Nephron progenitor cell (in vitro differentiated cells): ENCODE measurements at regions not wholly inside any gene's neighbourhood (a gene's known extent, or its start where the extent isn't known, plus 50 kb on each side); places are given as distances from the start of the nearest gene placed in this dataset.

Source experiments
- DNase-seq: peaks from one replicate; pipeline ENCODE4 v3.0.0; 2021
- H3K27ac Mint-ChIP-seq: 2 replicates; pipeline ENCODE4 v1.8.0; 2021; ENCODE audit warnings: mild to moderate bottlenecking, moderate library complexity, mixed read lengths
- H3K27me3 Mint-ChIP-seq: 2 replicates; pipeline ENCODE4 v1.8.0; 2021; ENCODE audit warnings: mild to moderate bottlenecking, low read depth, mixed read lengths; ENCODE audit not compliant: poor library complexity
- H3K36me3 Mint-ChIP-seq: 2 replicates; pipeline ENCODE4 v1.8.0; 2021; ENCODE audit warnings: low read depth, mixed read lengths
- H3K4me1 Mint-ChIP-seq: 2 replicates; pipeline ENCODE4 v1.8.0; 2021; ENCODE audit warnings: mixed read lengths
- H3K4me3 Mint-ChIP-seq: 2 replicates; pipeline ENCODE4 v1.8.0; 2021; ENCODE audit warnings: mild to moderate bottlenecking, moderate library complexity, mixed read lengths
- H3K9me3 Mint-ChIP-seq: 2 replicates; pipeline ENCODE4 v1.8.0; 2021; ENCODE audit warnings: mild to moderate bottlenecking, moderate library complexity, mixed read lengths
- TF ChIP-seq, protein P1 (sequence below): fragments of 200-600 bp; sonication (generic); IDR thresholded peaks from 2 replicates; pipeline ENCODE4 v1.5.0; 2021; ENCODE audit warnings: antibody characterized with exemption

DNA sequence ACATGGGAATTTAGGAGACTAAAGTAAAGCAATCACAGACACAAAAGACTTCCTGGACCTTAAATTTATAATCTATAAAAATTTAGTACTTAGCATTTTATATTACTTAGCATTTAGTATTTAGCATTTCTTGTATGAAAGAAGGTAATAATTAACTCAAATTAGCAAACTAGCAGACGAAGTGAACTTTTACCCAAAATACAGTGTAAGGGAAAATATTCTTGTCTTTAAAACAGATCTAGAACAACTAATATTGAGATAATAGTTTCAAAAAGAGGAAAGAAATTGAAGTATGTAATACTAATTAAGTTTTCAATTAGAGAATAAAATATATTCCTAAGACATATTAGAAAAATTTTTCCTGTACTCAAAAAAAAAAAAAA is 134.5 kb upstream of the ZNF804A start:
- no peaks in the 10 kb centered on the region for H3K36me3 Mint-ChIP-seq
- H3K27me3 Mint-ChIP-seq = no peaks in the 10 kb centered on the region
- H3K4me3 Mint-ChIP-seq = no peak overlapping the region
- H3K9me3 Mint-ChIP-seq = no peaks in the 10 kb centered on the region
- DNase-seq = no peak
- H3K4me1 Mint-ChIP-seq = no peaks in the 10 kb centered on the region
- TF ChIP-seq, protein P1, sequence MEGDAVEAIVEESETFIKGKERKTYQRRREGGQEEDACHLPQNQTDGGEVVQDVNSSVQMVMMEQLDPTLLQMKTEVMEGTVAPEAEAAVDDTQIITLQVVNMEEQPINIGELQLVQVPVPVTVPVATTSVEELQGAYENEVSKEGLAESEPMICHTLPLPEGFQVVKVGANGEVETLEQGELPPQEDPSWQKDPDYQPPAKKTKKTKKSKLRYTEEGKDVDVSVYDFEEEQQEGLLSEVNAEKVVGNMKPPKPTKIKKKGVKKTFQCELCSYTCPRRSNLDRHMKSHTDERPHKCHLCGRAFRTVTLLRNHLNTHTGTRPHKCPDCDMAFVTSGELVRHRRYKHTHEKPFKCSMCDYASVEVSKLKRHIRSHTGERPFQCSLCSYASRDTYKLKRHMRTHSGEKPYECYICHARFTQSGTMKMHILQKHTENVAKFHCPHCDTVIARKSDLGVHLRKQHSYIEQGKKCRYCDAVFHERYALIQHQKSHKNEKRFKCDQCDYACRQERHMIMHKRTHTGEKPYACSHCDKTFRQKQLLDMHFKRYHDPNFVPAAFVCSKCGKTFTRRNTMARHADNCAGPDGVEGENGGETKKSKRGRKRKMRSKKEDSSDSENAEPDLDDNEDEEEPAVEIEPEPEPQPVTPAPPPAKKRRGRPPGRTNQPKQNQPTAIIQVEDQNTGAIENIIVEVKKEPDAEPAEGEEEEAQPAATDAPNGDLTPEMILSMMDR = no peak
- H3K27ac Mint-ChIP-seq = no peak overlapping the region

DNA sequence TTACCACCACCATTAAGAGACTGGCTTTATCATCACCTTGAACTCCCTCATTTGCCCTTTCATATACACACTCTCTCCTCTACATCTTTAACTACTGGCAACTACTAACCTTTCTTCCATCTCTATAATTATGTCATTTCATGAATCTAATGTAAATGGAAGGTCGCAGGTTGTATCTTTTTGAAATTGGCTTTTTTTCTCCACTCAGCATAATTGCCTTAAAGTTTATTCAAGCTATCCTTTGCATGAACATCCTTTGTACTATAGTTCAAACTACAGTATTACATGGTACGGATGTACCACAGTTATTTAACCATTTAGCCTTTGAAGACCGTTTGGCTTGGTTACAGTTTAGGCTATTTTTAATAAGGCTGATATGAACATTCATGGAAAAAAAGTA is 129.5 kb upstream of the ZNF804A start:
- Mint-ChIP-seq H3K9me3 (no peaks in the 10 kb centered on the region), H3K36me3 (no peaks in the 10 kb centered on the region), H3K27me3 (no peaks in the 10 kb centered on the region), H3K4me1 (peaks cover 5% of the 10 kb centered on the region), H3K27ac (no peak overlapping the region), H3K4me3 (no peak overlapping the region)
- TF ChIP-seq, protein P1 = no peak
- DNase-seq = no peak

DNA sequence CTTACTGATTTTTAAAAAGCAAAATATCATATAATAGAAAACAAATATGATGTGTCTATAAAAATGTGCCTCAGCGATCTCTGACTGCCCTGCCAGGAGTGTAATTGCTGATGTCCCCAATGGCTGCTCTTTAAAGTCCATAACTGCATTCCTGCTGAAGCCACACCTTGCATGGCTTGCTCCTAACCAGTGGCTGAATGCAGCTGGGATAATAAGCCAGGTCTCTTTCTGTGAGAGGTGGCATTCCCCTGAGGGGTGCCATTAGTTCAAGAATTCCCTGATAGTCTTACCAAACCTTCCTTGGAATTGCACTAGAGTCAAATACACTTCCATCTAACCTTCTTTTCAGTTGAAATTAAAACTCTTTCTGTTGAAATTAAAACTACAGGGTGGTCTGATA is 125.8 kb upstream of the ZNF804A start:
- TF ChIP-seq, protein P1 = no peak
- Mint-ChIP-seq H3K27me3 (no peaks in the 10 kb centered on the region), H3K4me3 (no peak overlapping the region), H3K36me3 (no peaks in the 10 kb centered on the region), H3K27ac (no peak overlapping the region), H3K9me3 (no peaks in the 10 kb centered on the region), H3K4me1 (peaks cover 5% of the 10 kb centered on the region)
- no peak for DNase-seq

DNA sequence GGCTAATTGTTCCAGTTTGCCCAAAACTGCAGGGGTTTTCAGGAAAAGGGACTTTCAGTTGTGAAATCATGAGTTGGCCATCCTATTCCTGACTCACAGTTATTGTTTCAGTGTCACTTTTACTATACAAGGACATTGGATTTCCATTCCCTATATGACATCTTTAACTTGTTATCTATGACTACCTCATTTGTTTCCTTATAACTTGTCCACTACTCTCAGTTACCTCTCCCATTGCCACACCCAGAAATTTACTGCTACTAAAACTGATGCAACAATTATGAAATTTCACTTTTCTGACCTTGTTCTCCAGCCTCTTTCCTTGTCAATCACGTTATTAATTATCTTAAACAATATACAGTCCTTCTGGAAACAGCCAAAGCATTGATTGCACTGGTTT is 116.5 kb upstream of the ZNF804A start:
- no peak for DNase-seq
- Mint-ChIP-seq H3K4me3 (no peak overlapping the region), H3K36me3 (no peaks in the 10 kb centered on the region), H3K9me3 (no peaks in the 10 kb centered on the region), H3K27ac (no peak overlapping the region), H3K27me3 (no peaks in the 10 kb centered on the region), H3K4me1 (no peaks in the 10 kb centered on the region)
- TF ChIP-seq, protein P1 = no peak

DNA sequence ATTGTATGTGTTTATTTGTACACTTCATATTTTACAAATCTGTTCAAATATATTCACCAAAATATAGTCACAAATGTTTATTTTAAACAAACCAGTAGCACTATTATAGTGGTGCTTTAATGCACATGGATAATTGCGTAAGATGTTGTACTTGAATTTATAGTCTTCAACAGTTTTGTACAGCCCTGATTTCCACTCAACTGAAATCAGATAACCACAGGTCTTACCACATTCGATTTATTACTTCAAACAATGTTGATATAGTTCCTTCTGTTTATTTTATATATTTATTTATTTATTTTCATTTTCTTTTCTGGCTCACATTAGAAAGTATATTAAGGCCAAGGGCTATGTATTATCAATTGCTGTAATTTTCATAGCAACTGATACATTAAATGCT is 99.4 kb upstream of the ZNF804A start:
- no peak for DNase-seq

DNA sequence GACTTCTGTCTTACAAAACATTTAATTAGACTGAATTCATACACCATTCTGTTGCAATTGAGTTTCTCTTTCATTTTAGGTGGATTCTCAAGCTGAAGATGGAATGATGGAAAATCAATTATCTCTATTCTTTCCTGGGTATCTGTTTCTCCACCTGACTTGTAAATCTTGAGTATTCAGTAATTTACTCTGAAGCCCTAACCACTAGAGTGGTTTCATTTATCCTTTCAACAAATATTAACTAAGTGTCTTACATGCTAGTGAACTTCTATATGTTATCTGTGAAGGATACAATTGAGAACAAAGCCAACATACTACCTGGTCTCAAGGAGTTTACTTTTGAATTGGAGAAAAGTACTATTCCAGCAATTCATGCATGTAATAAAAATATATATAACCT is 94.1 kb upstream of the ZNF804A start:
- H3K9me3 Mint-ChIP-seq = no peaks in the 10 kb centered on the region
- H3K27ac Mint-ChIP-seq = no peak overlapping the region
- H3K4me1 Mint-ChIP-seq = no peaks in the 10 kb centered on the region

More for the DNA sequence above, 99.4 kb upstream of the ZNF804A start:
- Mint-ChIP-seq H3K4me3 (no peak overlapping the region), H3K36me3 (no peaks in the 10 kb centered on the region), H3K27ac (no peak overlapping the region), H3K4me1 (no peaks in the 10 kb centered on the region), H3K27me3 (no peaks in the 10 kb centered on the region), H3K9me3 (no peaks in the 10 kb centered on the region)
- TF ChIP-seq, protein P1 = no peak

More for the DNA sequence above, 94.1 kb upstream of the ZNF804A start:
- Mint-ChIP-seq H3K4me3 (no peak overlapping the region), H3K27me3 (no peaks in the 10 kb centered on the region), H3K36me3 (no peaks in the 10 kb centered on the region)
- TF ChIP-seq, protein P1 = no peak
- no peak for DNase-seq
